GM06990 (cell line): ENCODE measurements at regions not wholly inside any gene's neighbourhood (a gene's known extent, or its start where the extent isn't known, plus 50 kb on each side); places are given as distances from the start of the nearest gene placed in this dataset.

Source experiments
- DNase-seq: peaks from one replicate; pipeline ENCODE4 v3.0.0-alpha.2; 2011; ENCODE audit not compliant: insufficient read length; ENCODE audit errors: extremely low read depth
- H3K27me3 ChIP-seq: replicated peaks from 2 replicates; pipeline ENCODE4 v1.6.0; 2011; ENCODE audit warnings: low read length; ENCODE audit not compliant: control insufficient read depth, insufficient read depth
- H3K36me3 ChIP-seq: 2 replicates; pipeline ENCODE4 v1.5.1; 2011; ENCODE audit warnings: low read length; ENCODE audit not compliant: control insufficient read depth, insufficient read depth
- H3K4me3 ChIP-seq: replicated peaks from 2 replicates; pipeline ENCODE4 v1.5.1; 2011; ENCODE audit warnings: low read depth, mild to moderate bottlenecking, control low read depth, low read length
- TF ChIP-seq, protein P1 (sequence below): IDR thresholded peaks from 2 replicates; pipeline ENCODE4 v1.5.1; 2011; ENCODE audit warnings: low read length, control low read depth, mild to moderate bottlenecking, inconsistent platforms; ENCODE audit not compliant: insufficient read depth, poor library complexity, severe bottlenecking

- DNase-seq: no peak
Measured at GRCh38 chr1:171421413-171422020, 63.8 kb upstream of the PRRC2C start.

GRCh38 chr1:171422511-171422910, 62.8 kb upstream of the PRRC2C start:
- TF ChIP-seq, protein P1, sequence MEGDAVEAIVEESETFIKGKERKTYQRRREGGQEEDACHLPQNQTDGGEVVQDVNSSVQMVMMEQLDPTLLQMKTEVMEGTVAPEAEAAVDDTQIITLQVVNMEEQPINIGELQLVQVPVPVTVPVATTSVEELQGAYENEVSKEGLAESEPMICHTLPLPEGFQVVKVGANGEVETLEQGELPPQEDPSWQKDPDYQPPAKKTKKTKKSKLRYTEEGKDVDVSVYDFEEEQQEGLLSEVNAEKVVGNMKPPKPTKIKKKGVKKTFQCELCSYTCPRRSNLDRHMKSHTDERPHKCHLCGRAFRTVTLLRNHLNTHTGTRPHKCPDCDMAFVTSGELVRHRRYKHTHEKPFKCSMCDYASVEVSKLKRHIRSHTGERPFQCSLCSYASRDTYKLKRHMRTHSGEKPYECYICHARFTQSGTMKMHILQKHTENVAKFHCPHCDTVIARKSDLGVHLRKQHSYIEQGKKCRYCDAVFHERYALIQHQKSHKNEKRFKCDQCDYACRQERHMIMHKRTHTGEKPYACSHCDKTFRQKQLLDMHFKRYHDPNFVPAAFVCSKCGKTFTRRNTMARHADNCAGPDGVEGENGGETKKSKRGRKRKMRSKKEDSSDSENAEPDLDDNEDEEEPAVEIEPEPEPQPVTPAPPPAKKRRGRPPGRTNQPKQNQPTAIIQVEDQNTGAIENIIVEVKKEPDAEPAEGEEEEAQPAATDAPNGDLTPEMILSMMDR: no peak
- Histone ChIP-seq H3K36me3 (no peaks in the 10 kb centered on the region), H3K27me3 (no peaks in the 10 kb centered on the region), H3K4me3 (no peak overlapping the region)
- no peak for DNase-seq

More at GRCh38 chr1:171421413-171422020, 63.8 kb upstream of the PRRC2C start:
- Histone ChIP-seq H3K36me3 (no peaks in the 10 kb centered on the region), H3K27me3 (no peaks in the 10 kb centered on the region), H3K4me3 (no peak overlapping the region)
- TF ChIP-seq, protein P1: no peak

- no peaks in the 10 kb centered on the region for H3K36me3 ChIP-seq
- no peaks in the 10 kb centered on the region for H3K27me3 ChIP-seq
- no peak overlapping the region for H3K4me3 ChIP-seq
- DNase-seq: no peak
- TF ChIP-seq, protein P1: no peak
Measured at GRCh38 chr1:171424494-171424893, 60.8 kb upstream of the PRRC2C start.

- no peak overlapping the region for H3K4me3 ChIP-seq
- TF ChIP-seq, protein P1: no peak
- H3K36me3 ChIP-seq: no peaks in the 10 kb centered on the region
- DNase-seq: no peak
- H3K27me3 ChIP-seq: no peaks in the 10 kb centered on the region
Measured at GRCh38 chr1:171426645-171427044, 58.7 kb upstream of the PRRC2C start.

- Histone ChIP-seq H3K36me3 (no peaks in the 10 kb centered on the region), H3K4me3 (no peak overlapping the region), H3K27me3 (no peaks in the 10 kb centered on the region)
- no peak for DNase-seq
- TF ChIP-seq, protein P1: no peak
Measured at GRCh38 chr1:171427852-171428471, 57.4 kb upstream of the PRRC2C start.

DNA sequence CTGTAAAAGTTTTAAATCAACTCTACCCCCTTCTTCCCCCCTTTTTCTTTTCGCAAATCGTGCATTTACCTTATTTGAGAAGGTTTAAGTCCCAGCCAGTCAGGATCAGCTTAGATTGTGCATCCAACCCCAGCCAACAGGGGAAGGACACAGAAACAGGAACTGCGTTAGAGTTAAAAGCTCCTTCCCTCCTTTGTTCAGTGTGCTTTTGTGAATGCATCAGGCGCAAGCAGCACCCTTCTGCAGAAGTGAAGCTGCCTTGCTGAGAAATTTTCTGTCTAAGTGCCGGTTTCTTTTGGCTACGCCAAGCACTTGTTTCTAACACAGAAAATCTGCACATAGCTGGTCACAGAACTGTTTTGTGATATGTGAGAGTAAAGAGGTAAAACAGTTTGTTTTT, 56.2 kb upstream of the PRRC2C start:
- TF ChIP-seq, protein P1: no peak
- no peaks in the 10 kb centered on the region for H3K36me3 ChIP-seq
- DNase-seq: no peak

More for the DNA sequence above, 56.2 kb upstream of the PRRC2C start:
- Histone ChIP-seq H3K27me3 (no peaks in the 10 kb centered on the region), H3K4me3 (no peak overlapping the region)
